Endothelial cell of hepatic sinusoid (primary cell): ENCODE measurements at regions not wholly inside any gene's neighbourhood (a gene's known extent, or its start where the extent isn't known, plus 50 kb on each side); places are given as distances from the start of the nearest gene placed in this dataset.

ENCODE experiments used
- in situ Hi-C: cut with HindIII; loops from 2 replicates; pipeline ENCODE4 v1.10.0; 2017; ENCODE audit warnings: low sequenced_read_pairs

- in situ Hi-C loops, result no loop called here
These were observed 69.8 kb upstream of the FHL2 start for GRCh38 chr2:105468582-105469042.

- in situ Hi-C loops, result no loop called here
These were observed 65.5 kb upstream of the FHL2 start for GRCh38 chr2:105464325-105464724.

- in situ Hi-C loops, result no loop called here
These were observed 61.3 kb upstream of the FHL2 start for GRCh38 chr2:105460048-105460732.

GRCh38 chr2:105458076-105458475 lies 59.2 kb upstream of the FHL2 start:
- in situ Hi-C loops, result no loop called here

GRCh38 chr2:105455488-105456003 lies 56.7 kb upstream of the FHL2 start:
- in situ Hi-C loops, result no loop called here

- in situ Hi-C loops, result no loop called here
These were observed 56.1 kb upstream of the FHL2 start for GRCh38 chr2:105454801-105455485.

- in situ Hi-C loops, result no loop called here
These were observed 52.8 kb upstream of the FHL2 start for GRCh38 chr2:105451571-105452166.

- in situ Hi-C loops, result no loop called here
These were observed 51.6 kb upstream of the FHL2 start for GRCh38 chr2:105450471-105450870.

- in situ Hi-C loops, result no loop called here
These were observed 50.2 kb upstream of the FHL2 start for GRCh38 chr2:105449076-105449475.
